ENCODE measurements at regions not wholly inside any gene's neighbourhood (a gene's known extent, or its start where the extent isn't known, plus 50 kb on each side); places are given as distances from the start of the nearest gene placed in this dataset.

DNA sequence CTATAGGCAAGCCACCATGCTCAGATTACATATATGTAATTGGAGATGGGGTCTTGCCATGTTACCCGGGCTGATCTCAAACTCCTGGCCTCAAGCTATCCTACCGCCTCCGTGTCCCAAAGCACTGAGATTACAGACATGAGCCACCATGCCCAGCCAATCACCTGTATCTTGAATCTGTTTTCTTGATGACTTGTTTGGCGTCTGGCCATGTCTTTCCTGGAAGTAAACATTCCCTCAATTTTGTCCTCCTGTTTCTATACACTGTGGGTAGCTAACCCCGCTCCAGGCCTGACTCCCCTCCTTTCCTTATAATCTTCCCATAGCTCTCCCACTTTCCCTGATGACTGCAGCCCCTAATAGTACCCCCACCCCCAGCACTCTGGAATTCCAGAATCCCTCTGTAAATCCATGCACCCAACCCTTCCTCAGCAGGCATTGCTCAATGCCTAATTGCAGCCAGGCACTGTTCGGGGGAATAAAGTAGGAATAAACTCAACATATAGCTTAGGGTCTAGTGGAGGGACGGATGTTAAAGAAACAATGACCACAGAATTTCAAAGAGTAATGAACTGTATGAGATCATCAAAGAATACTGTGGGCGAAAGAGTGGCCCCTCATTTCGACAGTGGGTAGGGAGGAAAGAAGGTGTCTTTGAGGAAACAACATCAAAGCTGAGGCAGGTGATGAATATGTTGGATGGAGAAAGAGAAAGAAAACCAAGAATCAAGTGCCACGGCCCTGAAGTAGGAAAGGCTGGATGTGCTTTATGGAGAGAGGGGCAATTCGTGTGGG is 161.5 kb downstream of the ADSS2 start:
- TF ChIP-seq CTCF (IDR thresholded peaks at IDR 0.05) (no peak), POLR2AphosphoS5 (IDR thresholded peaks at IDR 0.05; ENCODE audit: insufficient read depth in 1 of 2, low read depth in 1 of 2) (no peak)

All from vagina (tissue), 2 donors.